GM23338 (cell line): ENCODE measurements at regions not wholly inside any gene's neighbourhood (a gene's known extent, or its start where the extent isn't known, plus 50 kb on each side); places are given as distances from the start of the nearest gene placed in this dataset.

Experiments used
- ATAC-seq: fragments of 200-7000 bp; cut with Tn5 transposase; 3 replicates; pipeline ENCODE4 v1.9.1; 2020
- DNase-seq: peaks from one replicate; pipeline ENCODE4 v3.0.0-alpha.2; 2015; ENCODE audit warnings: low spot score
- H2AFZ ChIP-seq: fragments of 200-600 bp; sonication (generic); 2 replicates; pipeline ENCODE4 v1.8.0; 2016; ENCODE audit warnings: antibody characterized with exemption, mild to moderate bottlenecking, moderate library complexity
- H3F3A ChIP-seq: fragments of 200-600 bp; sonication (generic); replicated peaks from 2 replicates; pipeline ENCODE4 v1.8.0; 2017; ENCODE audit warnings: antibody characterized with exemption, mixed run types, low read depth
- H3K27ac ChIP-seq: fragments of 200-600 bp; sonication (generic); 2 replicates; pipeline ENCODE4 v1.6.1; 2016; ENCODE audit warnings: low read depth
- H3K27me3 ChIP-seq: fragments of 200-600 bp; sonication (generic); 2 replicates; pipeline ENCODE4 v1.8.0; 2016; ENCODE audit warnings: mild to moderate bottlenecking, mixed run types, moderate library complexity; ENCODE audit not compliant: insufficient read depth
- H3K36me3 ChIP-seq: fragments of 200-600 bp; sonication (generic); 2 replicates; pipeline ENCODE4 v1.8.0; 2016; ENCODE audit warnings: mild to moderate bottlenecking; ENCODE audit not compliant: insufficient read depth
- H3K4me1 ChIP-seq: fragments of 200-600 bp; sonication (generic); 2 replicates; pipeline ENCODE4 v1.8.0; 2016; ENCODE audit warnings: mild to moderate bottlenecking, moderate library complexity; ENCODE audit not compliant: insufficient read depth
- H3K4me2 ChIP-seq: fragments of 200-600 bp; sonication (generic); 2 replicates; pipeline ENCODE4 v1.7.1; 2017; ENCODE audit warnings: mixed run types
- H3K4me3 ChIP-seq: fragments of 200-600 bp; sonication (generic); 2 replicates; pipeline ENCODE4 v1.6.1; 2016; ENCODE audit warnings: mixed run types
- H3K79me2 ChIP-seq: fragments of 200-600 bp; sonication (generic); replicated peaks from 2 replicates; pipeline ENCODE4 v1.8.0; 2017; ENCODE audit warnings: mild to moderate bottlenecking; ENCODE audit not compliant: insufficient read depth
- H3K9me2 ChIP-seq: fragments of 200-600 bp; sonication (generic); 2 replicates; pipeline ENCODE4 v1.8.0; 2017; ENCODE audit not compliant: insufficient read depth
- H4K20me1 ChIP-seq: fragments of 200-600 bp; sonication (generic); replicated peaks from 2 replicates; pipeline ENCODE4 v1.8.0; 2017; ENCODE audit warnings: mild to moderate bottlenecking; ENCODE audit not compliant: insufficient read depth
- H3K27ac Mint-ChIP-seq: 2 replicates; pipeline ENCODE4 v1.8.0; 2020; ENCODE audit warnings: inconsistent platforms, mild to moderate bottlenecking, moderate library complexity, mixed read lengths
- H3K27me3 Mint-ChIP-seq: 3 replicates; pipeline ENCODE4 v1.8.0; 2022; ENCODE audit warnings: low read depth, mild to moderate bottlenecking, moderate library complexity, mixed read lengths, inconsistent platforms; ENCODE audit not compliant: insufficient read depth, poor library complexity
- H3K36me3 Mint-ChIP-seq: 3 replicates; pipeline ENCODE4 v1.8.0; 2021; ENCODE audit warnings: low read depth, mild to moderate bottlenecking, inconsistent platforms, moderate library complexity, mixed read lengths
- H3K4me1 Mint-ChIP-seq: 3 replicates; pipeline ENCODE4 v1.8.0; 2020; ENCODE audit warnings: mild to moderate bottlenecking, inconsistent platforms, mixed read lengths
- H3K4me3 Mint-ChIP-seq: 3 replicates; pipeline ENCODE4 v1.8.0; 2021; ENCODE audit warnings: moderate library complexity, mild to moderate bottlenecking, inconsistent platforms, mixed read lengths
- H3K9me3 Mint-ChIP-seq: 3 replicates; pipeline ENCODE4 v1.8.0; 2020; ENCODE audit warnings: moderate library complexity, mild to moderate bottlenecking, inconsistent platforms, mixed read lengths
- CREB1 ChIP-seq: fragments of 250-450 bp; sonication (Bioruptor Pico); IDR thresholded peaks from 2 replicates; pipeline ENCODE4 v1.5.0; 2020; ENCODE audit warnings: low read depth, mild to moderate bottlenecking, moderate library complexity
- EZH2 ChIP-seq: fragments of 200-600 bp; sonication (generic); IDR thresholded peaks from one replicate; pipeline ENCODE4 v1.8.0; 2017; ENCODE audit warnings: antibody characterized with exemption, mild to moderate bottlenecking, low read depth; ENCODE audit not compliant: unreplicated experiment
- EZH2phosphoT487 ChIP-seq: fragments of 200-600 bp; sonication (generic); IDR thresholded peaks from one replicate; pipeline ENCODE4 v1.8.1; 2018; ENCODE audit warnings: antibody characterized with exemption; ENCODE audit not compliant: unreplicated experiment
- JUNB ChIP-seq: IDR thresholded peaks from one replicate; pipeline ENCODE4 v1.6.1; 2016; ENCODE audit warnings: antibody characterized with exemption; ENCODE audit not compliant: unreplicated experiment
- NANOG ChIP-seq: IDR thresholded peaks from 2 replicates; pipeline ENCODE4 v1.6.1; 2016; ENCODE audit warnings: antibody characterized with exemption, borderline replicate concordance
- POLR2AphosphoS5 ChIP-seq: IDR thresholded peaks from 2 replicates; pipeline ENCODE4 v1.6.1; 2016; ENCODE audit warnings: antibody characterized with exemption, low read depth
- STAT1 ChIP-seq: IDR thresholded peaks from one replicate; pipeline ENCODE4 v1.6.1; 2016; ENCODE audit warnings: antibody characterized with exemption; ENCODE audit not compliant: unreplicated experiment
- ZNF114 ChIP-seq: fragments of 250-450 bp; sonication (Bioruptor Pico); IDR thresholded peaks from 2 replicates; pipeline ENCODE4 v1.5.0; 2020; ENCODE audit warnings: mild to moderate bottlenecking, moderate library complexity
- ZNF331 ChIP-seq: fragments of 250-450 bp; sonication (Bioruptor Pico); IDR thresholded peaks from 2 replicates; pipeline ENCODE4 v1.5.0; 2020; ENCODE audit warnings: low read depth, mild to moderate bottlenecking, moderate library complexity
- ZNF462 ChIP-seq: fragments of 250-450 bp; sonication (Bioruptor Pico); IDR thresholded peaks from 2 replicates; pipeline ENCODE4 v1.5.0; 2020; ENCODE audit warnings: mild to moderate bottlenecking, moderate library complexity
- TF ChIP-seq, protein P1 (sequence below): IDR thresholded peaks from 2 replicates; pipeline ENCODE4 v1.6.1; 2016; ENCODE audit warnings: antibody characterized with exemption
- TF ChIP-seq, protein P2 (sequence below): IDR thresholded peaks from one replicate; pipeline ENCODE4 v1.6.1; 2018; ENCODE audit warnings: antibody characterized with exemption; ENCODE audit not compliant: unreplicated experiment
- TF ChIP-seq, protein P3 (sequence below), 2 experiments: fragments of 200-600 bp in 1 of 2; sonication (generic) in 1 of 2; conservative IDR thresholded peaks; 2 replicates each; pipeline versions ENCODE4 v1.5.1 to v1.6.1; 2016 to 2017; ENCODE audit warnings: antibody characterized with exemption in 2 of 2, low read depth in 2 of 2, mild to moderate bottlenecking in 2 of 2, moderate library complexity in 1 of 2

DNA sequence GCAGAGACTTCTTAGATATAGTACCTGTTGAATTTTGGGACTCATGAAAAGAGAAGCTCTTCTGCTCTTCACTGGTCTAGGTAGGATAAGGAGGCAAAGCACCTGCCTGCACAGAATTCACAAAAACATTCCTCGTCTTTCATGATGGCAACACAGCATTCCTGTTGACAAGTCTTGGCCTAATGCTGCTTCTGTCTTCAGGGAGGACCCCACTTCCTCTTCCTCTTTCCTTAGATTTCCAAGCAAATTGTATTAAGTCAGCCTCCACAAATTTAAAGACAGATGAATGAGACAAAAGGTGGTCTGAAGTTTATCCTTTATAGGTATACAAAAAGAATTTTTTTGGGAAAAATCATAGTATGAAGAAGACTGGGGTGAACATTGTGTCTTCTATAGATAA is 64.9 kb downstream of the DNAJB9 start:
- Mint-ChIP-seq H3K27me3 (no peaks in the 10 kb centered on the region), H3K27ac (no peak overlapping the region), H3K4me1 (no peaks in the 10 kb centered on the region), H3K9me3 (no peaks in the 10 kb centered on the region), H3K4me3 (no peak overlapping the region), H3K36me3 (no peaks in the 10 kb centered on the region)
- no peak for DNase-seq
- H3K4me1 ChIP-seq = no peaks in the 10 kb centered on the region
- H3K79me2 ChIP-seq = no peaks in the 10 kb centered on the region
- H3K36me3 ChIP-seq = no peaks in the 10 kb centered on the region
- H3K27ac ChIP-seq = no peak overlapping the region
- no peaks in the 10 kb centered on the region for H4K20me1 ChIP-seq
- no peaks in the 10 kb centered on the region for H3K27me3 ChIP-seq
- H3F3A ChIP-seq = no peaks in the 10 kb centered on the region
- TF ChIP-seq STAT1 (no peak), JUNB (no peak), CREB1 (CRISPR knock-in tag) (no peak), ZNF331 (CRISPR knock-in tag) (no peak), NANOG (no peak), ZNF462 (CRISPR knock-in tag) (no peak), EZH2 (no peak), ZNF114 (CRISPR knock-in tag) (no peak), POLR2AphosphoS5 (no peak), EZH2phosphoT487 (no peak)
- TF ChIP-seq, protein P1, sequence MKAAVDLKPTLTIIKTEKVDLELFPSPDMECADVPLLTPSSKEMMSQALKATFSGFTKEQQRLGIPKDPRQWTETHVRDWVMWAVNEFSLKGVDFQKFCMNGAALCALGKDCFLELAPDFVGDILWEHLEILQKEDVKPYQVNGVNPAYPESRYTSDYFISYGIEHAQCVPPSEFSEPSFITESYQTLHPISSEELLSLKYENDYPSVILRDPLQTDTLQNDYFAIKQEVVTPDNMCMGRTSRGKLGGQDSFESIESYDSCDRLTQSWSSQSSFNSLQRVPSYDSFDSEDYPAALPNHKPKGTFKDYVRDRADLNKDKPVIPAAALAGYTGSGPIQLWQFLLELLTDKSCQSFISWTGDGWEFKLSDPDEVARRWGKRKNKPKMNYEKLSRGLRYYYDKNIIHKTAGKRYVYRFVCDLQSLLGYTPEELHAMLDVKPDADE = no peak
- TF ChIP-seq, protein P2, sequence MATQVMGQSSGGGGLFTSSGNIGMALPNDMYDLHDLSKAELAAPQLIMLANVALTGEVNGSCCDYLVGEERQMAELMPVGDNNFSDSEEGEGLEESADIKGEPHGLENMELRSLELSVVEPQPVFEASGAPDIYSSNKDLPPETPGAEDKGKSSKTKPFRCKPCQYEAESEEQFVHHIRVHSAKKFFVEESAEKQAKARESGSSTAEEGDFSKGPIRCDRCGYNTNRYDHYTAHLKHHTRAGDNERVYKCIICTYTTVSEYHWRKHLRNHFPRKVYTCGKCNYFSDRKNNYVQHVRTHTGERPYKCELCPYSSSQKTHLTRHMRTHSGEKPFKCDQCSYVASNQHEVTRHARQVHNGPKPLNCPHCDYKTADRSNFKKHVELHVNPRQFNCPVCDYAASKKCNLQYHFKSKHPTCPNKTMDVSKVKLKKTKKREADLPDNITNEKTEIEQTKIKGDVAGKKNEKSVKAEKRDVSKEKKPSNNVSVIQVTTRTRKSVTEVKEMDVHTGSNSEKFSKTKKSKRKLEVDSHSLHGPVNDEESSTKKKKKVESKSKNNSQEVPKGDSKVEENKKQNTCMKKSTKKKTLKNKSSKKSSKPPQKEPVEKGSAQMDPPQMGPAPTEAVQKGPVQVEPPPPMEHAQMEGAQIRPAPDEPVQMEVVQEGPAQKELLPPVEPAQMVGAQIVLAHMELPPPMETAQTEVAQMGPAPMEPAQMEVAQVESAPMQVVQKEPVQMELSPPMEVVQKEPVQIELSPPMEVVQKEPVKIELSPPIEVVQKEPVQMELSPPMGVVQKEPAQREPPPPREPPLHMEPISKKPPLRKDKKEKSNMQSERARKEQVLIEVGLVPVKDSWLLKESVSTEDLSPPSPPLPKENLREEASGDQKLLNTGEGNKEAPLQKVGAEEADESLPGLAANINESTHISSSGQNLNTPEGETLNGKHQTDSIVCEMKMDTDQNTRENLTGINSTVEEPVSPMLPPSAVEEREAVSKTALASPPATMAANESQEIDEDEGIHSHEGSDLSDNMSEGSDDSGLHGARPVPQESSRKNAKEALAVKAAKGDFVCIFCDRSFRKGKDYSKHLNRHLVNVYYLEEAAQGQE = no peak
- TF ChIP-seq, protein P3, sequence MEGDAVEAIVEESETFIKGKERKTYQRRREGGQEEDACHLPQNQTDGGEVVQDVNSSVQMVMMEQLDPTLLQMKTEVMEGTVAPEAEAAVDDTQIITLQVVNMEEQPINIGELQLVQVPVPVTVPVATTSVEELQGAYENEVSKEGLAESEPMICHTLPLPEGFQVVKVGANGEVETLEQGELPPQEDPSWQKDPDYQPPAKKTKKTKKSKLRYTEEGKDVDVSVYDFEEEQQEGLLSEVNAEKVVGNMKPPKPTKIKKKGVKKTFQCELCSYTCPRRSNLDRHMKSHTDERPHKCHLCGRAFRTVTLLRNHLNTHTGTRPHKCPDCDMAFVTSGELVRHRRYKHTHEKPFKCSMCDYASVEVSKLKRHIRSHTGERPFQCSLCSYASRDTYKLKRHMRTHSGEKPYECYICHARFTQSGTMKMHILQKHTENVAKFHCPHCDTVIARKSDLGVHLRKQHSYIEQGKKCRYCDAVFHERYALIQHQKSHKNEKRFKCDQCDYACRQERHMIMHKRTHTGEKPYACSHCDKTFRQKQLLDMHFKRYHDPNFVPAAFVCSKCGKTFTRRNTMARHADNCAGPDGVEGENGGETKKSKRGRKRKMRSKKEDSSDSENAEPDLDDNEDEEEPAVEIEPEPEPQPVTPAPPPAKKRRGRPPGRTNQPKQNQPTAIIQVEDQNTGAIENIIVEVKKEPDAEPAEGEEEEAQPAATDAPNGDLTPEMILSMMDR (conservative IDR thresholded peaks at IDR 0.05; ENCODE audit: low read depth in 2 of 2) = no peak
- no peak overlapping the region for H2AFZ ChIP-seq
- H3K9me2 ChIP-seq = no peaks in the 10 kb centered on the region
- H3K4me3 ChIP-seq = no peak overlapping the region
- ATAC-seq = no peak
- no peak overlapping the region for H3K4me2 ChIP-seq
